Ascending aorta (tissue), 2 donors: ENCODE measurements at regions not wholly inside any gene's neighbourhood (a gene's known extent, or its start where the extent isn't known, plus 50 kb on each side); places are given as distances from the start of the nearest gene placed in this dataset.
"Not testable (repeated sequence)": the region's sequence is repeated elsewhere in the genome, so short reads cannot be mapped to it uniquely, and the experiment has no call there.

Experiments
- DNase-seq, 2 donors: peaks; one replicate each; pipeline ENCODE4 v3.0.0-alpha.2; 2019; ENCODE audit warnings: low spot score in 2 of 2
- H3K27ac ChIP-seq, 2 donors: fragments of 200-600 bp; sonication (generic); one replicate each; pipeline ENCODE4 v1.5.1; 2016 to 2017; ENCODE audit warnings: mild to moderate bottlenecking in 1 of 2
- H3K27me3 ChIP-seq: fragments of 200-600 bp; sonication (generic); one replicate; pipeline ENCODE4 v1.5.1; 2017
- H3K36me3 ChIP-seq, 2 donors: fragments of 200-600 bp; sonication (generic); one replicate each; pipeline ENCODE4 v1.5.1; 2016
- H3K4me1 ChIP-seq, 2 donors: fragments of 200-600 bp; sonication (generic); one replicate each; pipeline ENCODE4 v1.5.1; 2016 to 2017; ENCODE audit warnings: mild to moderate bottlenecking in 1 of 2
- H3K4me3 ChIP-seq, 2 donors: fragments of 200-600 bp; sonication (generic); one replicate each; pipeline ENCODE4 v1.5.1; 2016 to 2017; ENCODE audit warnings: mild to moderate bottlenecking in 1 of 2
- H3K9me3 ChIP-seq, 2 donors: fragments of 200-600 bp; sonication (generic); one replicate each; pipeline ENCODE4 v1.5.1; 2016
- CTCF ChIP-seq, 3 experiments: fragments of 200-600 bp in 2 of 3; fragments of 450-650 bp in 1 of 3; sonication (generic) in 2 of 3; IDR thresholded peaks; one replicate each; pipeline ENCODE4 v1.5.1; 2016 to 2019; ENCODE audit warnings: antibody characterized with exemption in 3 of 3, mild to moderate bottlenecking in 1 of 3, moderate library complexity in 1 of 3
- intact Hi-C: fragments of 100-400 bp; cut with DNase I; formaldehyde crosslinking; loops from one replicate; pipeline ENCODE4 v1.15.1; 2023

DNA sequence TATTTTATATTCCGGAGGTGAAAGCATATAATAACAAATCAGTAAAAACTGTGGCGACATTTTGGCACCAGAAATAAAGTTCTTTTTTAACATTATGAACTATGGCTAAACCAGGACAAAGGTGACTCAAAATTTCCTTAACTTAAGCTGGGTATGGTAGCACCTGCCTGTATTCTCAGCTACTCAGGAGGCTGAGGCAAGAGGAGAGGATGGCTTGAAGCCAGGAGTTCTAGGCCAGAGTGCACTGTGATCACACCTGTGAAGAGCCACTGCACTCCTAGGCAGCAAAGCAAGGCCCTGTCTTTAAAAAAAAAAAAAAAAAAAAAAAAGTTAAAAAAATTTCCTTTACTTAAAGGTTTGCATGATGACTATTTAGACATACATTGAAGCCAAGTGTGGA lies 63.0 kb upstream of the KIF2A start:
- H3K27me3 ChIP-seq, DNase-seq, H3K27ac ChIP-seq, intact Hi-C loops, H3K4me3 ChIP-seq, H3K36me3 ChIP-seq, H3K4me1 ChIP-seq, H3K9me3 ChIP-seq: not testable (repeated sequence)

DNA sequence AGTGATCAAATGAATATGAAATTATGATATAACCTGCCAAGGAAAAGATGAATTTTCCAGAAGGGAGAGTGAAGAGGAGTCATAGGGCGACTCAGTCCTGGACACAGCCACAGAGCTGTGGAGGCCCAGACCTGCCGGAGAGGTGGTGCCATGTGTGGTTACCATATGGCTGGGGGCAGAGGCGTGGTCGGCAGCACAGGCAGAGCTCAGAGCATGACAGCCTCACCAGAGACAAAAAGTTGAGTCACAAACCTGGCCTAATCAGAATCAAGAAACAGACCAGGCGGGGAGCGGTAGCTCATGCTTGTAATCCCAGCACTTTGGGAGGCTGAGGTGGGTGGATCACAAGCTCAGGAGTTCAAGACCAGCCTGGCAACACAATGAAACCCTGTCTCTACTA lies 57.8 kb upstream of the KIF2A start:
- H3K27me3 ChIP-seq, H3K36me3 ChIP-seq, intact Hi-C loops, H3K27ac ChIP-seq, H3K4me1 ChIP-seq, DNase-seq, H3K4me3 ChIP-seq, H3K9me3 ChIP-seq: not testable (repeated sequence)

DNA sequence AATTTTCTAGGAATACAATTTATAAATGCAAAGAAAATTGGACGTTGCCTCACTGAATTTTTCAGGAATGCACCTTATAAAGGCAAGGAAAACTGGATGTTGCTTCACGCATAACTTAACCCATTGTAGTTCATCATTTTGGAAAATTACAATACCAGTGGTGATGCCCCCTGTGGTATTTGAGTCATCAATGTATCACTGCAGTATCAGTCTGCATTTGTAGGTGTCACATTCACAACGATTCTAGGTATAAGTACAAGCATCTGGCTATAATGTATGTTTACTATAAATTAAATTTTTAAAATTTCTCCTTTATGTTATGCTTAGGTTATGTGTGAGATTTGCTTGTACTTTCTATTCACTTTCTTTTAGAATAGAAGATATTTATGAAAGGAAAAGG lies 55.9 kb upstream of the KIF2A start:
- H3K27me3 ChIP-seq, H3K4me3 ChIP-seq, H3K4me1 ChIP-seq, H3K27ac ChIP-seq, intact Hi-C loops, DNase-seq, H3K9me3 ChIP-seq, H3K36me3 ChIP-seq: not testable (repeated sequence)

- intact Hi-C loops, H3K27ac ChIP-seq, DNase-seq, H3K4me1 ChIP-seq, H3K27me3 ChIP-seq, H3K36me3 ChIP-seq, H3K9me3 ChIP-seq, H3K4me3 ChIP-seq: not testable (repeated sequence)
These were observed 55.1 kb upstream of the KIF2A start for GRCh38 chr5:62250919-62251318.

DNA sequence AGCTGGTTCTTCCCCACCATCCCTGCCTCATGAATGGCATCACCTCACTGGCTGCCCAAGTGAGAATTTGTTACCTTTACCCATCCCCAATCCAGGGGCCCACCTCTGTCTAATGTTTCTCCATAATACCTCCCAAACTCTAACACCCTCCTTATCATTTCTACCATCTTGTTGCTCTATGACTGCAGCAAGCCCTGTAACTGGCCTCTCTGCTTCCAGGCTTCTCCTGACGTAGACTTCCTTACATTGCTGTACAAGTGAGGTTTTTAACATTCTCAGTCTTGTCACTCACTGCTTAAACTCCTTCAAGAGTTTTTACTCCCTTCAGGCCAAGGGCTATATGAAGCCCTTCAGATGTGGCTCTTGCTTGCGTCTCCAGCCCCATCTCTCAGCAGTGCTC lies 53.5 kb upstream of the KIF2A start:
- intact Hi-C loops, H3K27ac ChIP-seq, H3K4me3 ChIP-seq, DNase-seq, H3K9me3 ChIP-seq, H3K4me1 ChIP-seq, H3K36me3 ChIP-seq, H3K27me3 ChIP-seq: not testable (repeated sequence)

- H3K27ac ChIP-seq, H3K27me3 ChIP-seq, H3K9me3 ChIP-seq, H3K36me3 ChIP-seq, H3K4me1 ChIP-seq, DNase-seq, intact Hi-C loops, H3K4me3 ChIP-seq: not testable (repeated sequence)
These were observed 50.5 kb upstream of the KIF2A start for GRCh38 chr5:62255551-62255950.

DNA sequence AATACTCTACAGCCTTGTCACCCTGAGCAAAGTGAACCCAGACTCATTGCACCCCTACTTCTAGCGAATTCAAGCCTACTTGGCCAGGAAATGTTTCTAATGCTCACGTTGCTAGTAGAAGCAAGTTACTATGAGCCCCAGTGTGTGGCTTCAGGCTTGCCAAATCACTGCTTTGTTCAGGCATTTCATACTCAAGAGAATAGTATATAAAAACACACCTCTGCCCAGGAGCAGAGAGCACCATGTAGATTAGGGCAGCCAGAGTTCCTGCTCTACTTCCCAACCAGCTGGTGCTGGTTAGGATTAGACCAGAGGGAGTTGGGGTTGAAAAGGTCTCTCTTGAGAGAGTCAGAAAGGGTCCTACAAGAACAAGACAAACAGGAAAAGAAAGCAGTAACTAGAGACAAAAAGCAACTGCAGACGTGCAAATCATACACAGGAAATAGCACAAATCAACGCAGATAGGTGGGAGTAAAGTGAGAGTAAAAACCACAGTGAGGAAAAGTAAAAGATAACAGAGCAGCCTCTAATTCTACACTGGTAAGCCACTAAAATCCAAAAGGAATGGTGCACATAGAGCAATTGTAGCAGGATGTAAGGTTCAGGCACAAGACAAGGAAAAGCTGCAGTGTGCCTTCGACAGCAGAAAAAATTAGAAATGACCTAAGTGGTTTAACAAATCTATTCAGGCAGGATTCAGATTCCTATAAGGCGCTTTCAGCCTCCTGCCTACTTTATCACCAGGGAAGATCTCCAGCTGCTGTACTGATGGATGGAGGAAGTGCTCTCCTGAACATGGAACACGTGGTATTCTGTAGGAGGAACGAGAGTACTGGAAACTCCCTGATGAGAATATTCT lies 49.6 kb upstream of the KIF2A start:
- Histone ChIP-seq H3K27ac (no peak overlapping the region), H3K27me3 (no peaks in the 10 kb centered on the region), H3K4me3 (no peak overlapping the region), H3K4me1 (no peaks in the 10 kb centered on the region), H3K36me3 (no peaks in the 10 kb centered on the region), H3K9me3 (no peaks in the 10 kb centered on the region)
- DNase-seq: no peak
- intact Hi-C loops: no loop called here
- no peak for TF ChIP-seq CTCF (IDR thresholded peaks at IDR 0.05)
